IMR-90 (cell line): ENCODE measurements at regions not wholly inside any gene's neighbourhood (a gene's known extent, or its start where the extent isn't known, plus 50 kb on each side); places are given as distances from the start of the nearest gene placed in this dataset.

Experiments used
- CEBPB ChIP-seq: IDR thresholded peaks from 2 replicates; pipeline ENCODE4 v1.6.1; 2012; ENCODE audit warnings: low read depth, low read length, improper control_type of control experiment
- CTCF ChIP-seq: conservative IDR thresholded peaks from 2 replicates; pipeline ENCODE4 v1.5.1; 2012; ENCODE audit warnings: mild to moderate bottlenecking, low read depth, low read length, improper control_type of control experiment
- MAFK ChIP-seq: IDR thresholded peaks from 2 replicates; pipeline ENCODE4 v1.6.1; 2012; ENCODE audit warnings: low read depth, low read length, improper control_type of control experiment
- MAZ ChIP-seq: IDR thresholded peaks from 2 replicates; pipeline ENCODE4 v1.6.1; 2012; ENCODE audit warnings: low read depth, mild to moderate bottlenecking, low read length, improper control_type of control experiment, moderate library complexity, borderline replicate concordance
- MXI1 ChIP-seq: IDR thresholded peaks from 2 replicates; pipeline ENCODE4 v1.6.1; 2012; ENCODE audit warnings: low read depth, mild to moderate bottlenecking, low read length, moderate library complexity, borderline replicate concordance
- POLR2A ChIP-seq: IDR thresholded peaks from 2 replicates; pipeline ENCODE4 v1.6.1; 2012; ENCODE audit warnings: mild to moderate bottlenecking, low read depth, low read length
- RFX5 ChIP-seq: IDR thresholded peaks from 2 replicates; pipeline ENCODE4 v1.8.0; 2012; ENCODE audit warnings: low read depth, mild to moderate bottlenecking, low read length, moderate library complexity
- USF2 ChIP-seq: fragments of 150-350 bp; IDR thresholded peaks from 2 replicates; pipeline ENCODE4 v1.6.1; 2017; ENCODE audit warnings: mild to moderate bottlenecking, antibody characterized with exemption, low read length, low read depth

GRCh38 chr1:81428998-81429397 is 371.7 kb upstream of the ADGRL2 start:
- TF ChIP-seq CTCF (no peak), CEBPB (no peak), USF2 (no peak), POLR2A (no peak), RFX5 (no peak), MAZ (no peak), MAFK (no peak), MXI1 (no peak)
